Endothelial cell (in vitro differentiated cells): ENCODE measurements at regions not wholly inside any gene's neighbourhood (a gene's known extent, or its start where the extent isn't known, plus 50 kb on each side); places are given as distances from the start of the nearest gene placed in this dataset.

Experiments
- DNase-seq: peaks from one replicate; pipeline ENCODE4 v3.0.0; 2021; ENCODE audit warnings: low spot score
- H3K27ac Mint-ChIP-seq: one replicate; pipeline ENCODE4 v1.8.0; 2021; ENCODE audit warnings: mixed read lengths, inconsistent platforms; ENCODE audit not compliant: unreplicated experiment
- H3K27me3 Mint-ChIP-seq: one replicate; pipeline ENCODE4 v1.8.0; 2021; ENCODE audit warnings: mild to moderate bottlenecking, moderate library complexity, mixed read lengths, inconsistent platforms; ENCODE audit not compliant: unreplicated experiment
- H3K36me3 Mint-ChIP-seq: one replicate; pipeline ENCODE4 v1.8.0; 2021; ENCODE audit warnings: mild to moderate bottlenecking, low read depth, mixed read lengths, inconsistent platforms; ENCODE audit not compliant: unreplicated experiment
- H3K4me1 Mint-ChIP-seq: one replicate; pipeline ENCODE4 v1.8.0; 2021; ENCODE audit warnings: mild to moderate bottlenecking, mixed read lengths, inconsistent platforms; ENCODE audit not compliant: unreplicated experiment
- H3K4me3 Mint-ChIP-seq: one replicate; pipeline ENCODE4 v1.8.0; 2021; ENCODE audit warnings: mild to moderate bottlenecking, mixed read lengths, inconsistent platforms; ENCODE audit not compliant: unreplicated experiment
- H3K9me3 Mint-ChIP-seq: one replicate; pipeline ENCODE4 v1.8.0; 2021; ENCODE audit warnings: mixed read lengths, inconsistent platforms; ENCODE audit not compliant: unreplicated experiment
- TF ChIP-seq, protein P1 (sequence below): fragments of 200-600 bp; sonication (generic); IDR thresholded peaks from one replicate; pipeline ENCODE4 v1.5.0; 2021; ENCODE audit warnings: antibody characterized with exemption; ENCODE audit not compliant: unreplicated experiment

DNA sequence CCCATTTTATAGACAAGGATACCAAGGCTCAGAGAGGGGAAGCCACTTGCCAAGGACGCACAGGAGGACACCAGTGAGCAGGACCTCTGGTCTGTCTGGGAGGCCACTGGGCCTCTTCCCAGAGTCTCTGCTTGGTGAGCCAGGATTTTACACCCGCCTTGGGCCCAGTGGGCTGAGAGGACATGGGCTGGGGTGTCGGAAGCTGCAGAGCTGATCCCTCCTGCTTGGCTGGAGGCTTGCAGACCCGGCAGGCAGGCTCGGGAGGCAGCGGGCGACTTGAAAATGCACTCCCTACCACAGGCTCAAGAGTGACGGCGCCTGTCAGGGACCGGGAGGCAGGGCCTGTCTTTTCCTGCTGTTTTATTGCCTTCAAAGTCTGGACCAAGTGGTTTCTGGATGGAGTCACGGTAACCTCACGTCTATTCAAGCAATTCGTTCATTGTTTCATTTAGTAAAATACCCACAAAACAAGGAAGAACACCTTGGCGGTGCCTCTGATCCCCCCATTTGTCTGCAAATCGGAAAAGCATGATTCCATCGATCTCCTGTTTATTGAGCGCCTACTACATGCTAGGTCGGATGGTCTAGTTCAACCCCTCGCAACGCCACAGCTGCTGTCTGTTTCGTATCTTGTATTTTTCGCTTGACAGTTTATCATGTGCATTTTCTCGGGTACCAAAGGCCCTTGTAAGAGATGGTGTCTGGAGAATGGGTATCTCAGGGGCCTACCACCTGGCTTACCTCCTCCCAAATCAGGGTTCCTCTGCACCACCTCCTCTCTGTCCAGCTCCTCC lies 108.1 kb upstream of the IER5L start:
- no peak overlapping the region for H3K27ac Mint-ChIP-seq
- H3K4me3 Mint-ChIP-seq: no peak overlapping the region
- peaks cover 4% of the 10 kb centered on the region for H3K36me3 Mint-ChIP-seq
- TF ChIP-seq, protein P1, sequence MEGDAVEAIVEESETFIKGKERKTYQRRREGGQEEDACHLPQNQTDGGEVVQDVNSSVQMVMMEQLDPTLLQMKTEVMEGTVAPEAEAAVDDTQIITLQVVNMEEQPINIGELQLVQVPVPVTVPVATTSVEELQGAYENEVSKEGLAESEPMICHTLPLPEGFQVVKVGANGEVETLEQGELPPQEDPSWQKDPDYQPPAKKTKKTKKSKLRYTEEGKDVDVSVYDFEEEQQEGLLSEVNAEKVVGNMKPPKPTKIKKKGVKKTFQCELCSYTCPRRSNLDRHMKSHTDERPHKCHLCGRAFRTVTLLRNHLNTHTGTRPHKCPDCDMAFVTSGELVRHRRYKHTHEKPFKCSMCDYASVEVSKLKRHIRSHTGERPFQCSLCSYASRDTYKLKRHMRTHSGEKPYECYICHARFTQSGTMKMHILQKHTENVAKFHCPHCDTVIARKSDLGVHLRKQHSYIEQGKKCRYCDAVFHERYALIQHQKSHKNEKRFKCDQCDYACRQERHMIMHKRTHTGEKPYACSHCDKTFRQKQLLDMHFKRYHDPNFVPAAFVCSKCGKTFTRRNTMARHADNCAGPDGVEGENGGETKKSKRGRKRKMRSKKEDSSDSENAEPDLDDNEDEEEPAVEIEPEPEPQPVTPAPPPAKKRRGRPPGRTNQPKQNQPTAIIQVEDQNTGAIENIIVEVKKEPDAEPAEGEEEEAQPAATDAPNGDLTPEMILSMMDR: no peak
- H3K9me3 Mint-ChIP-seq: no peaks in the 10 kb centered on the region
- no peak for DNase-seq
- H3K4me1 Mint-ChIP-seq: peaks cover 6% of the 10 kb centered on the region
- H3K27me3 Mint-ChIP-seq: peaks cover 18% of the 10 kb centered on the region

DNA sequence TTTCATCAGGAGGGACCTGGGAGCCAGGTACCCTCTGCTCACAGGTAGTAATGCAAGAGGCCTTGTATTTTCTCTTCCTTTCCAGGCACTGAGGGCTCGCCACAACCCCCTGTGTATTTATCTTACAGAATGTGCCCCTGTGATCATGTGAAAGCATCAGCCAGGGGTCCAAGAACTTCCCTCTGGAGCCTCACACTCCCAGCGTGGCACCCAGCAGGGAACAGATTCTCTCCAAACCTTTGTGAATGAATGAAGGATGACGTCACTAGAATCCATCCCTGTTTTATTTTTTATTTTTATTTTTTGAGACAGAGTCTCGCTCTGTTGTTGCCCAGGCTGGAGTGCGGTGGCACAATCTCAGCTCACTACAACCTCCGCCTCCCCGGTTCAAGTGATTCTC lies 107.3 kb upstream of the IER5L start:
- Mint-ChIP-seq H3K36me3 (peaks cover 4% of the 10 kb centered on the region), H3K27ac (no peak overlapping the region), H3K4me1 (peaks cover 6% of the 10 kb centered on the region), H3K27me3 (peaks cover 18% of the 10 kb centered on the region), H3K9me3 (no peaks in the 10 kb centered on the region), H3K4me3 (no peak overlapping the region)
- TF ChIP-seq, protein P1: no peak
- no peak for DNase-seq

DNA sequence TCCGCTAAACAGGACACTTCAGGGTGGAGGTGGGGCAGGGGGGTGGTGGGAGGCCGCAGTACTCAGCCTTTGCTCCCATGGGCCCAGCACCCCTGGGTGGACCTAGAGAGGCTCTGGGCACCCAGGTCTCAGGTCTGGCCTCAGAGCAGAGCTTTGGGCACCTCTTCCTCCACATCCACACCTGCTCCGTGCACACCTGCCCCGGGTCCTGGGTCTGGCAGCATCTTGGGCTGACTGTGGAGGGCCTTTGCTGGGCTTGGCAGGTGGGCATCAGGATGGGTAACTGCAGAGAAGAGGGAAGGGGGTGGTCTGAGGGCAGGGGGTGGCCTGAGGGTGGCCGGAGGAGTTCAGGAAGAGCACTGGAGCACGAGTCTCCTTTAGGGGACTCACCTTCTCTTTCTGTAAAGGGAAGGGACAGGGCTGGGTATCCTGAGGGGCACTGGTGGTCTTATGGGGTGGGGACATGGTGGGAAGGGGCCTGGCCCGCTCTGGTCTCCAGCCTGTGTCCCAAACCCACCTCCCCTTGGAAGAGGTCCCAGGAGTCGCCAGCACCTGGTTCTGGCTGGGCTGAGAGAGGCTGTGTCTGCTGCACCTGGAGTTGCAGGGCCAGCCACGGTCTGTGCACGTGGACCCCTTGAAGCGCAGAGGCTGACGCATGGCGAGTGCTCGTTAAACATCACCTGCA lies 106.7 kb upstream of the IER5L start:
- DNase-seq: no peak
- TF ChIP-seq, protein P1: no peak
- Mint-ChIP-seq H3K27ac (no peak overlapping the region), H3K36me3 (peaks cover 4% of the 10 kb centered on the region), H3K27me3 (peaks cover 14% of the 10 kb centered on the region), H3K9me3 (no peaks in the 10 kb centered on the region), H3K4me1 (peaks cover 6% of the 10 kb centered on the region), H3K4me3 (no peak overlapping the region)

DNA sequence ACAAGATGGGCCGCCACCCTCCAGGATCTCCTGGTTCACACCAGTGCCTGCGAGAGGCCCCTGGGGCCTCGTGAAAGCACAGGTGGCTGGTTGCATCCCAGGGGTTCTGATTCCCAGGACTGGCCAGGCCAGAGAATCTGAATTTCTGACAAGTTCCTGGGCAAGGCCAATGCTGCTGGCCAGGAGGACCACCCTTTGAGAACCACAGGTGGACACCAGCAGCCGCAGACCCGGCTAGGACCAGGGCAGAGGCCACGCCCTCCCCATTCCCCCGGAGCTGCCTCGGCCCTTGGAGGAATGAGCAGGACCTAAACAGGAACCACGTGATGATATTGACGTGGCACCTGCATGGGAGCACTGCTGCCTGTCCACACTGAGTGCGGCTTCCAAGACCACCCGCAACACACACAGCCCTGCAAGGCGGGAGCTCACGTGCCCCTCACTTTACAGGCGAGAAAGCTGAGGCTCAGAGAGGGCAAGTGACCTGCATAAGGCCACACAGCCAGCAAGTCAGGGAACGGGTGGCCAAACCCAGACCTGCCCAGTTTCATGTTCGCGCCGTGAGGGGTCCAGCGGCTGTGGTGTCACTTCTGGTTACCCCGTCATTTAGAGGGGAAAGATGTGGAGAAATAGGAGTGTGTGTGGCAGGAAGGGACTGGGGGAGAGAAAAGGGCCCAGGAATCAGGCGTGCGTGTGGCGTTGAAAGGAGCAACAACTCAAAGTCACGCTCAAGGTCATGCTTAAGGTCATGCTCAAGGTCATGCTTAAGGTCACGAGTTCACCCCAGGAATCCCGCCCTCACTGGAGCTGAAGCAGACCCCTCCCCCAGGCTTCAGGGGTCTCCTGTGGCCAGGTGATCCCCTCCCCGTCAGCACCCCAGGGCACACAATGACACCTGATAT lies 105.9 kb upstream of the IER5L start:
- Mint-ChIP-seq H3K4me3 (no peak overlapping the region), H3K36me3 (peaks cover 4% of the 10 kb centered on the region), H3K27ac (no peak overlapping the region), H3K4me1 (peaks cover 6% of the 10 kb centered on the region), H3K27me3 (peaks cover 14% of the 10 kb centered on the region), H3K9me3 (no peaks in the 10 kb centered on the region)
- no peak for DNase-seq
- TF ChIP-seq, protein P1: no peak
